ENCODE measurements at regions not wholly inside any gene's neighbourhood (a gene's known extent, or its start where the extent isn't known, plus 50 kb on each side); places are given as distances from the start of the nearest gene placed in this dataset.

GRCh38 chr11:23684701-23685100 is 812.2 kb upstream of the LUZP2 start:
- no peak overlapping the region for H3K4me3 ChIP-seq (ENCODE audit: low read depth, low read length)
- H3K27ac Mint-ChIP-seq (ENCODE audit: unreplicated experiment) = no peak overlapping the region
- no peaks in the 10 kb centered on the region for H3K4me1 Mint-ChIP-seq (ENCODE audit: low read depth, unreplicated experiment)
- DNase-seq = no peak
- H3K9me3 ChIP-seq = no peaks in the 10 kb centered on the region
- CTCF ChIA-PET = no interaction called here
- TF ChIP-seq CTCF (IDR thresholded peaks at IDR 0.05; ENCODE audit: insufficient read depth in 1 of 2, low read depth in 1 of 2, low read length in 1 of 2, severe bottlenecking in 1 of 2, unreplicated experiment in 1 of 2) = no peak
- POLR2A ChIA-PET = no interaction called here
- H3K36me3 ChIP-seq (ENCODE audit: control insufficient read depth, insufficient read depth, low read length) = no peaks in the 10 kb centered on the region
- no peaks in the 10 kb centered on the region for H3K4me1 ChIP-seq
- H3K27me3 Mint-ChIP-seq (ENCODE audit: insufficient read depth, unreplicated experiment) = no peaks in the 10 kb centered on the region
- intact Hi-C loops (cut with micrococcal nuclease; ENCODE audit: unreplicated experiment) = no loop called here
- no peaks in the 10 kb centered on the region for H3K27me3 ChIP-seq (replicated peaks; ENCODE audit: control insufficient read depth, insufficient read depth, low read length)
- H3K9me3 Mint-ChIP-seq (ENCODE audit: unreplicated experiment) = no peaks in the 10 kb centered on the region
- no TSS peak for BruUV-seq (replicated peaks)
- H3K36me3 Mint-ChIP-seq (ENCODE audit: insufficient read depth, unreplicated experiment) = no peaks in the 10 kb centered on the region
- H3K4me3 Mint-ChIP-seq (ENCODE audit: unreplicated experiment) = no peak overlapping the region

GRCh38 chr11:23687991-23688390 is 808.9 kb upstream of the LUZP2 start:
- H3K27me3 ChIP-seq (replicated peaks; ENCODE audit: control insufficient read depth, insufficient read depth, low read length) = no peaks in the 10 kb centered on the region
- no peak for TF ChIP-seq CTCF (IDR thresholded peaks at IDR 0.05; ENCODE audit: insufficient read depth in 1 of 2, low read depth in 1 of 2, low read length in 1 of 2, severe bottlenecking in 1 of 2, unreplicated experiment in 1 of 2)
- ChIA-PET POLR2A (no interaction called here), CTCF (no interaction called here)
- no peaks in the 10 kb centered on the region for H3K9me3 ChIP-seq
- Mint-ChIP-seq H3K36me3 (ENCODE audit: insufficient read depth, unreplicated experiment) (no peaks in the 10 kb centered on the region), H3K27me3 (ENCODE audit: insufficient read depth, unreplicated experiment) (no peaks in the 10 kb centered on the region), H3K4me3 (ENCODE audit: unreplicated experiment) (no peak overlapping the region), H3K4me1 (ENCODE audit: low read depth, unreplicated experiment) (no peaks in the 10 kb centered on the region), H3K9me3 (ENCODE audit: unreplicated experiment) (no peaks in the 10 kb centered on the region), H3K27ac (ENCODE audit: unreplicated experiment) (no peak overlapping the region)
- no peak overlapping the region for H3K4me3 ChIP-seq (ENCODE audit: low read depth, low read length)
- intact Hi-C loops (cut with micrococcal nuclease; ENCODE audit: unreplicated experiment) = no loop called here
- H3K4me1 ChIP-seq = no peaks in the 10 kb centered on the region
- H3K36me3 ChIP-seq (ENCODE audit: control insufficient read depth, insufficient read depth, low read length) = no peaks in the 10 kb centered on the region
- BruUV-seq (replicated peaks) = no TSS peak
- DNase-seq = no peak

- Mint-ChIP-seq H3K4me1 (ENCODE audit: low read depth, unreplicated experiment) (no peaks in the 10 kb centered on the region), H3K9me3 (ENCODE audit: unreplicated experiment) (no peaks in the 10 kb centered on the region), H3K27me3 (ENCODE audit: insufficient read depth, unreplicated experiment) (no peaks in the 10 kb centered on the region), H3K36me3 (ENCODE audit: insufficient read depth, unreplicated experiment) (no peaks in the 10 kb centered on the region), H3K4me3 (ENCODE audit: unreplicated experiment) (no peak overlapping the region), H3K27ac (ENCODE audit: unreplicated experiment) (no peak overlapping the region)
- no peak for DNase-seq
- BruUV-seq (replicated peaks) = no TSS peak
- intact Hi-C loops (cut with micrococcal nuclease; ENCODE audit: unreplicated experiment) = no loop called here
- Histone ChIP-seq H3K4me3 (ENCODE audit: low read depth, low read length) (no peak overlapping the region), H3K9me3 (no peaks in the 10 kb centered on the region), H3K36me3 (ENCODE audit: control insufficient read depth, insufficient read depth, low read length) (no peaks in the 10 kb centered on the region), H3K4me1 (no peaks in the 10 kb centered on the region), H3K27me3 (replicated peaks; ENCODE audit: control insufficient read depth, insufficient read depth, low read length) (no peaks in the 10 kb centered on the region)
- ChIA-PET CTCF (no interaction called here), POLR2A (no interaction called here)
- no peak for TF ChIP-seq CTCF (IDR thresholded peaks at IDR 0.05; ENCODE audit: insufficient read depth in 1 of 2, low read depth in 1 of 2, low read length in 1 of 2, severe bottlenecking in 1 of 2, unreplicated experiment in 1 of 2)
These were observed 808.4 kb upstream of the LUZP2 start for GRCh38 chr11:23688411-23688810.
